NCI-H748 treated with DMSO at 0.1 percent for 48 hours (cell line): ENCODE measurements at regions not wholly inside any gene's neighbourhood (a gene's known extent, or its start where the extent isn't known, plus 50 kb on each side); places are given as distances from the start of the nearest gene placed in this dataset.

Experiments used
- DNase-seq: peaks from one replicate; lab custom pipeline; 2025; lab: John Stamatoyannopoulos, UW

DNA sequence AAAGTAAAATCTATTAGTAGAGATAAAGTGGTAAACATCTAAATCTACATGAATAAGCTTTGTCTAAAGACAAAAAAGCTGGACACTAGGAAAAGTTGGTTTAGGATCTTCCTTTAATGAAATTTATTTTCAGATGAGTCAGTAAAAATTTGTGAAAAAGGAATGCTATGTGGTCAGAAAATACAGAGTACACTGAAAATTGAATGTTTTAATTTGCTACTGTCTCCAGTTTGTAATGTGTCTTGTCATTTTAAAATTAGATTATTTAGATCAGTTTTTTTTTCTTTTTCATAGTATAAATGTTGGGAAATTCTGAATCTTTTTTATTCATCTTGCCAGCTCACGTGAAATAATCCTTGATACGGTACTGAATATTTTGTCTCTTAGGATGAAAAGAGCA is 56.9 kb downstream of the SLITRK6 start:
- DNase-seq = no peak

DNA sequence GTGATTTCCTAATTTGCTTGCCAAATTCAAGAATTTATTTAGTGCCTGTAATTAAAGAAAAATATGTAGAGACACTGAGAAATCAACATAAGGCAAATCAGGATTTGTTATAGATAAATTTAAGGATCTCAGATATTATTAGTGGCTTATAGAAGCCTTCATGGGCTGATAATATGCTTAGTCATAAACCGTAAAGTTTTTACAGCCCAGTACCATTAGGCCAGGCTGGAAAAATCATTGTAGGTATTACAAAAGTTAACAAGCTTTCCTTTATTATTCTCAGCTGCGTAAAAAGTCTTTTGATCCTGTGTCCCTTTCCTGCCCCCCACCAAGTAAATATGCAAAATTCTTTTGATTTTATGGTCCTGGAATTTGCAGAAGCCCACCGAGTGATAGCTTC is 58.2 kb downstream of the SLITRK6 start:
- no peak for DNase-seq

DNA sequence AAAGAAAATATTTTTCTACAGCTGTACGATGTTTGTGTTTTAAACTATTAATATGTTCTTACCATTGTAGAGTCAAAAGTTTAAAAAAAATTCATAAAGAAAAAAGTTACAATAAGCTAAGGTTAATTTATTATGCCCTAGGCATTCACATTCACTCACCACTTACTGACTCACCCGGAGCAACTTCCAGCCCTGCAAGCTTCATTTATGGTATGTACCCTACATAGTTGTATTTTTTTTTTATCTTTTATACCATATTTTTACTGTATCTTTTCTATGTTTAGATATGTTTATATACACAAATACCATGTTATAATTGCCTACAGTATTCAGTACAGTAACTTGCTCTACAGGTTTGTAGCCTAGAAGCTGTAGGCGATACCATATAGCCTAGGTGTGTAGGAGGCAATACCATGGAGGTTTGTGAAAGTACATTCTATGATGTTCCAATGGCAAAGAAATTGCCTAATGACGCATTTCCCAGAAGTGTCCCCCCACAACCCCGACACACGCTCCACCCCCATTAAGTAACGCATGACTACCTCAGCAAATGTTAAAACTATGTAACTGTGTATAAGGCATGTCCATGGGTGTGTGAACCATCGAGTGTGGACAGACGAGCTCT is 60.4 kb downstream of the SLITRK6 start:
- DNase-seq = no peak

DNA sequence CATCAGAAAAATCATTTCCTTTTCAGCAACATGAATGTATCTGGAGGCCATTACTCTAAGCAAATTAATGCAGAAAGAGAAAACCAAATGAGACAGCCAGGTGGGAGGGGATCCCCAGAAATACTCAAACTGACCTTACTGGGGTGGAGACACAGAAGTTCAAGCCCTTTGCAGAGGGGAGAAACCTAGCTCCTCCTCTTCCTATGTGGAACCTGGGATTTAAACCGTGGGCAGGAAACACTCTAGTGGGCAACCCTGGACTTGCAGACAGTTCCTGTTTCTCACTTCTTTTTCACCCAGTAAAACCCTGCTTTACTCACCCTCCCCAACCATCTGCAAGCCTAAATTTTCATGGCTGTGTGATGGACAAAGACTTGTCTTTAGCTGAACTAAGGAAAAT is 61.3 kb downstream of the SLITRK6 start:
- DNase-seq = no peak

GRCh38 chr13:85729296-85729695 is 69.9 kb downstream of the SLITRK6 start:
- DNase-seq = no peak

GRCh38 chr13:85728811-85729210 is 70.4 kb downstream of the SLITRK6 start:
- DNase-seq = no peak

GRCh38 chr13:85725433-85725832 is 73.8 kb downstream of the SLITRK6 start:
- DNase-seq = peak; percentile 60

- peak; percentile 87 for DNase-seq
Measured at GRCh38 chr13:85724546-85725432, 74.4 kb downstream of the SLITRK6 start.

- DNase-seq = no peak
Measured at GRCh38 chr13:85719749-85720148, 79.5 kb downstream of the SLITRK6 start.

DNA sequence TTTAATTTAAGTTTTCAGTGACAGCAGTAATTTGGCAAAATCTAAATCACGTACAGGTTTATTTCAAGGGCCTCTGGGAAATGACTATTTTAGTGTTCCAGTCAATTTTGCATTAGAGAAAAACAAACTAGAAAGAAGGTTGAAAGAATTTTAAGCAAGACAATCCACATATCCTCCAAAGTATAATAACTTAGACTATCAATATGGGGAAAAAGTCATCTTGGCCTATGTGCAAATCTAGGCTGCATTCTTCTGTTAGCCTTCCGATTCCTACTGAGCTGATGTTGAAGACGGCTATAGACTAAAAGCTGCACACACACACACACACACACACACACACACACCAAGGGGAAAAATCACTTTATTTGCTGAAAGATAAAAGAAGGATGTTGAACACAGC is 81.3 kb downstream of the SLITRK6 start:
- no peak for DNase-seq

DNA sequence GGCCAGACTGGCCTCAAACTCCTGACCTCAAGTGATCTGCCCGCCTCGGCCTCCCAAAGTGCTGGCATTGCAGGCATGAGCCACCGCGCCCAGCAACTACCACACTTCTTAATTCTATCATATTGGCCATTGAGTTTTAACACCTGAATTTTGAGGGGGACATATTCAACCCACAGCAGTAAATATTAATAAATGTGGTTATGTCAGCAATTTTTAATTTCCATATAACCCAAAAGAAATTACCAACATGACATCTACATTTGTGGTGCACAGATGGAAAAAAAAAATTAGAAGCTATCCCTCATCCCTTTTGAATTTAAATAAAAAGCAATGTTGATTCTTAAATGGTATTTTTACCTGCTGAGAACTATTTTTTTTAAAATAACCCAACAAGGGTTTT is 88.7 kb downstream of the SLITRK6 start:
- no peak for DNase-seq

- DNase-seq = no peak
Measured at GRCh38 chr13:85709721-85710120, 89.5 kb downstream of the SLITRK6 start.

DNA sequence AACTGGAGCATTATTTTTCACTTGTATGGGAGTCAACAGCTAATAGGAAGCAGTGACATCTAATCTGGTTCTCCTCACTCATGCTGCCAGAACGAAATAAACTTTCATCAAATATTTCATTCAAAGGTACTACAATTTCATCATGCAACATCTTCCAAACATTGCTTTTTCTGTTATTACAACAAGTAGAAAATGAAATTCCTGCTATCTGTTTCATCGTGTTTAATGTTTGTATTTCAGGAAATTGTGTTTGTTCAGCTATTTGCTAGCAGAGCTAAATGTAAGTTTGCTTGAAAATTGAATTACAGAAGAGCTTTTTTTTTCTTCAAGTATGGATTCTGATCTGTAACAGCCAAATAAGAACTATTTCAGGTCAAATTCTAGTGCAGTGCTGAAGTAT is 90.1 kb downstream of the SLITRK6 start:
- no peak for DNase-seq

DNA sequence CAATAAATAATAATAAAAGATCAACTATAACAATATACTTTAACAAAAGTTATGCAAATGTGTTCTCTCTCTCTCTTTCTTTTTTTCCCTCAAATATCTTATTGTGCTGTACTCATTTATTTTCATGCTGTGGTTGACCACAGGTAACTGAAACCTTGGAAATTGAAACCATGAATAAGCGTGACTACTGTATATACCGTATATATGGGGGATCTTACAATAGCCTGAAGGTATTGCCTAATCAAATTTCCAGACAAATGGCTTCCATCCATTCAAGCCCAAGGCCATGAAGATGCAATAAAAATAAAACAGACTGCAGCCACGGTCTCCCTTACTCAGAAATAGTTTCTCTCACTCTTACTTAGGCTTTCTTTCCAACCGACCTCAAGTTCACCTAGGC is 98.3 kb downstream of the SLITRK6 start:
- DNase-seq = no peak

- no peak for DNase-seq
Measured at GRCh38 chr13:85698256-85698655, 101.0 kb downstream of the SLITRK6 start.

DNA sequence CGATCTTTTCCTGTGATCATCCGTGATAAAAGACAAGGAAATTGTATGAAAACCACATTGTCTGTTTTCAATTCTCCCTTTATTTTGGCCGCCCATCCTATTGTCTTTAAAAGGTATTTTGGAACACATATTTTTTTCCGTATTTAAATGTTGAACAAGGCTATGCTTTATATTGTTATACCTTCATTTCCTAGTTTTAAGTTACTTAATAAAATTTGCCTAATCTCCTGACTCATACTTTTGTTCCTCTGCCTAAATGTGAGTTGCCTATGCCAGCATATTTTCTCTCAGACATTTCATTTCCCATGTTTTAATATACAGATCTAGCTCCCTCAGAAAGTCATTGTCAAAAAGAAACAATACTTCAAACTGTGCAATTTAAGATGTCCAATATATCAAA is 104.2 kb downstream of the SLITRK6 start:
- DNase-seq = no peak

DNA sequence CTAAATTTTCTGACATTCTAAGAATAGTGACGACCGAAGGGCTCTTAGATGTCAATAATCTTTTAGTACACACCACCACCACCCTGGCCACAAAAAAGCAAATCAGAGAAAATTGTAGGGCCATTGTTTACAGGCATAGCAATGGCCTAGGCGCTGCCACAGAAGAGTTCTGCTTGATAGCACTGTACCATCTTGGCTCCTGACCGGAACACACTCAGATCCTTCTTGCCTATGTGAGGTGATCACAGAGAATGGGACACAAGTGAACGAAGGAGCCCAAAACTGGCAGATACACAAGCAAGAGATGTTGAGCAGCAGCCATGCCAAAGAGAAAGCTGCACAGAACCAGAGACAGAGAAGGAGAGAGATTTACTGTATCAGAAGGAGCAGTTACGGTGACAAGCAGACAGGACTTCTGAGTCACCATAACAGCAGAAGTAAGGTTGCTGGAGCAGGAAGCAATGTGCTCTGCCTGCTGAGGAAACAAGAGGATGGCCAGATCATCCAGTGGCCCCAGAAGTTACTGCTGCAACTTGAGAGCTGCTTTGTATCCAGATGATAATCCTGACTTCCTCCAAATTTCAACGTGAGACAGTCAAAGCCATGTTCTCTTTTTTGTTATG is 105.2 kb downstream of the SLITRK6 start:
- no peak for DNase-seq

GRCh38 chr13:85690368-85690767 is 108.9 kb downstream of the SLITRK6 start:
- no peak for DNase-seq

- DNase-seq = no peak
Measured at GRCh38 chr13:85685436-85685835, 113.8 kb downstream of the SLITRK6 start.

DNA sequence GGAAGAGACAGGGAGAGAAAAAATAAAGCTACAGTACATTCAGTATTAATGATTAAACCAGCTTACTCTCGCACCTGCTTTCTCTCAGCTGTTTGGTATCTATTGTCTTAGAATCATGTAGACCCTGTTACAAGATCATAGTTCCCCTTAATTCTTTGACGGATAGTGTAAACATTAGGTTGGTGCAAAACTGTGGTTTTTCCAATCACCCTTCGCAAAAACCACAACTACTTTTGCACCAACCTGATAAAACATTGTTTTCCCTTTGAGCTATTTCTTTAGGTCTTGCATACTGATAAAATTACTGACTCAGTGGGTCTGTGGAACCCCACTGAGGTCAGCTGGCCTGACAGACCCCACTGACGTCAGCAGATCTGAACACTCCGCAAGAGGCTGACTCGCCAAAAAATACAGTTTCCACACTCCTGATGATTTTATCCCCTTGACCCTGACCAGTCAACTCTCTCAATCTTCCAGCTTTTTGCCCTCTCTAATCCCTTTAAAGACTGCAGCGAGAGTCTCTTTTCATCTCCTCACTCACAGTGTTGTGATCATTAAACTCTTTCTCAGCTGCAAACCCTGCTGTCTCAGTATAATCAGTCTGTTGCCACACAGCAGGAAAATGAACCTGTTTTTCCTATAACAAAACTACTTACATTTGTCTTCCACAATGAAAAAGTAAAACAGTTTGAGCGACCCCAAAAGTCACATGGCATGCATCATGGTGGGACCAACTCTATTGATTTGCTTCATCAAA is 123.9 kb downstream of the SLITRK6 start:
- DNase-seq = no peak

GRCh38 chr13:85671336-85671735 is 127.9 kb downstream of the SLITRK6 start:
- no peak for DNase-seq

DNA sequence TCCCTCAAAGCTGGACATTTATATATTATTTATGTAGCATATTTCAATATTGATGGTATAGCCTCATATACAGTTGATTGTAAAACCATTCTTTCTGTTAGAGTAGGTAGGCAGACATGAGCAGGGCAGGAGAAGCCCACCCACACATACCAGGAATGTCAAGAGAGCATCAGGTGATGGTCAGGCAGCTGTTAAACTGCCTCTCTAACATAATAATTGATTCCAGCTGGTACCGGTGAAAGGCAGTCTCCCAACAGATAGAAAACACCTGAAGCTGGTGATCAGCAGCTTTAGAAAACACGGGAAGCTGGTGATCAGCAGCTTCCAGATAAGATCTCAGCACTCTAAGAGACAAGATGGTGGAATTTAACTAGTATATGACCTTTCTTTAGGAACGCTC is 132.9 kb downstream of the SLITRK6 start:
- DNase-seq = peak; percentile 14
